G401 (cell line): ENCODE measurements at regions not wholly inside any gene's neighbourhood (a gene's known extent, or its start where the extent isn't known, plus 50 kb on each side); places are given as distances from the start of the nearest gene placed in this dataset.

Experiments used
- DNase-seq: peaks from one replicate; pipeline ENCODE4 v3.0.0-alpha.2; 2015; ENCODE audit warnings: low spot score
- in situ Hi-C: cut with HindIII; loops from 2 replicates; pipeline ENCODE4 v1.10.0; 2016; ENCODE audit warnings: low sequenced_read_pairs, mixed read lengths

GRCh38 chr5:5078009-5078897 lies 61.9 kb upstream of the ADAMTS16 start:
- DNase-seq, result no peak
- in situ Hi-C loops, result no loop called here

GRCh38 chr5:5079876-5080275 lies 60.3 kb upstream of the ADAMTS16 start:
- in situ Hi-C loops, result no loop called here

DNA sequence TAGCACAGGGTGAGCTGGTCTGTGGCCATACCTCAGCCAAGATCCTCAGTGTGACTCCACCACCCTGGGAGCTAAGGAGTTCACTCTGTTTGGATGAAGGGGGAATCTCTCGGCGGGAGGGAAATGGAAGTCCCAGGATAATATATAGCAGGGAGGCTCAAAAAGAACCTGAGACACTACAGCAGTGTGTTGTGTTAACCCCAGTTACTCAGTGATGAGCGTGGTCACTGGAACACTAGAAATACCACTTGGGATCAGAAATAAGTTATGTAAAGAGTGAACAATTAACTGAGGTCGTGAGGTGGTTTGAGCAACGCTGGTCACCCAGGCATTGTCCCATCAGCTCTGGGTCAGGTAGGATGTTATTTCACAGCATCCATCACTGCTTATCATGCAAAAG lies 59.3 kb upstream of the ADAMTS16 start:
- in situ Hi-C loops, result no loop called here
- no peak for DNase-seq

More at GRCh38 chr5:5079876-5080275, 60.3 kb upstream of the ADAMTS16 start:
- DNase-seq, result no peak

GRCh38 chr5:5085381-5085780 lies 54.7 kb upstream of the ADAMTS16 start:
- in situ Hi-C loops, result no loop called here
- no peak for DNase-seq

DNA sequence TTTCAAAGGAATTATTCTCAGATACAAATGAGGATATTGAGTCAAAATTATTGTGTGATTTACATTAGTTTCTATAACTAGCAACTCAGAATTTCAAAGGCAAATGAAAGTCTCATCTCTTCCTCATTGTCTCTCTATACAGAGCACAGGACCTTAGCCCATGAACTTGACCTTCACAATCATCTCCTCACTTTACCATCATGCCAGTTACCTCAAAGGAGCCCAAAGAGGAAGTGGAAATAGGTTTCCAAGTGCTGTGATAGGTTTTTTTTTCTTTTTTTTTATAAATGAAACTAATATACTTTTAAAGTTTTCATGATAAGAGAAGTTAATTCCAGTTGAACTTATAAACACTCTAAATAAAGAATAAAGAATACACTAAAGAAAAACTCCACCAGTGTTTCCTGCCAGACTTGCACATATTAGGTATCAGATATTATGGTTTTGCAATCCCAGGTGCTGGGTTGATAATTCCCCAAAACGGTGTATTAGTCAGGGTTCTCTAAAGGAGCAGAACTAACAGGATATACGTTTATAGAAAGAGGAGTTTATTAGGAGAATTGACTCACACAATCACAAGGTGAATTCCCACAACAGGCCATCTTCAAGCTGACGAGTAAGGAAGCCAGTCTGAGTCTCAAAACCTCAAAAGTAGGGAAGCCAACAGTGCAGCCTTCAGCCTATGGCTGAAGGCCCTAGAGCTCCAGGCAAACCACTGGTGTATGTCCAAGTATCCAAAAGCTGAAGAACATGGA lies 50.1 kb upstream of the ADAMTS16 start:
- in situ Hi-C loops, result no loop called here
- no peak for DNase-seq
